Muscle of back (tissue), 3 donors: ENCODE measurements at regions not wholly inside any gene's neighbourhood (a gene's known extent, or its start where the extent isn't known, plus 50 kb on each side); places are given as distances from the start of the nearest gene placed in this dataset.

Source experiments
- DNase-seq, 3 donors: peaks; one replicate each; pipeline versions ENCODE4 v3.0.0 to v3.0.0-alpha.2; 2013

- DNase-seq = no peak
Observed at GRCh38 chr18:78900938-78901909, 78.4 kb upstream of the SALL3 start.

- DNase-seq = no peak
Observed at GRCh38 chr18:78901923-78902794, 77.5 kb upstream of the SALL3 start.

- no peak for DNase-seq
Observed at GRCh38 chr18:78902795-78903435, 76.7 kb upstream of the SALL3 start.

- no peak for DNase-seq
Observed at GRCh38 chr18:78903436-78904178, 76.0 kb upstream of the SALL3 start.

GRCh38 chr18:78904179-78904531, 75.5 kb upstream of the SALL3 start:
- no peak for DNase-seq

- no peak for DNase-seq
Observed at GRCh38 chr18:78905334-78905733, 74.3 kb upstream of the SALL3 start.

- no peak for DNase-seq
Observed at GRCh38 chr18:78906066-78906465, 73.6 kb upstream of the SALL3 start.

GRCh38 chr18:78908462-78909260, 71.0 kb upstream of the SALL3 start:
- DNase-seq = no peak

GRCh38 chr18:78911751-78912283, 67.8 kb upstream of the SALL3 start:
- no peak for DNase-seq

- DNase-seq = no peak
Observed at GRCh38 chr18:78912336-78912735, 67.3 kb upstream of the SALL3 start.

GRCh38 chr18:78912844-78913243, 66.8 kb upstream of the SALL3 start:
- DNase-seq = no peak

GRCh38 chr18:78913395-78913794, 66.2 kb upstream of the SALL3 start:
- no peak for DNase-seq

- no peak for DNase-seq
Observed at GRCh38 chr18:78913830-78914231, 65.8 kb upstream of the SALL3 start.

- no peak for DNase-seq
Observed at GRCh38 chr18:78914249-78914935, 65.2 kb upstream of the SALL3 start.

GRCh38 chr18:78915446-78916008, 64.1 kb upstream of the SALL3 start:
- no peak for DNase-seq

GRCh38 chr18:78918707-78919106, 60.9 kb upstream of the SALL3 start:
- DNase-seq = no peak

- DNase-seq = no peak
Observed at GRCh38 chr18:78919956-78920355, 59.7 kb upstream of the SALL3 start.

- no peak for DNase-seq
Observed at GRCh38 chr18:78920456-78921138, 59.0 kb upstream of the SALL3 start.

GRCh38 chr18:78922856-78923255, 56.8 kb upstream of the SALL3 start:
- no peak for DNase-seq
